IMR-90 (cell line): ENCODE measurements at regions not wholly inside any gene's neighbourhood (a gene's known extent, or its start where the extent isn't known, plus 50 kb on each side); places are given as distances from the start of the nearest gene placed in this dataset.

Experiments
- ATAC-seq: fragments of 200-7000 bp; cut with Tn5 transposase; 2 replicates; pipeline ENCODE4 v1.9.1; 2020; ENCODE audit warnings: low read depth, mild to moderate bottlenecking, moderate library complexity
- BruUV-seq: library from RNA; stranded (reverse); fragments of 400-500 nt; replicated peaks from 2 replicates; lab custom pipeline; 2021; lab: Mats Ljungman, UMichigan
- CTCF ChIA-PET: fragments of 300-600 bp; formaldehyde crosslinking; extraction: SDS; loops from one replicate; lab custom pipeline; 2021; ENCODE audit warnings: antibody characterized with exemption; lab: Yijun Ruan, JAX
- POLR2A ChIA-PET: fragments of 300-600 bp; sonication (Branson Sonifier 250); formaldehyde crosslinking; loops from one replicate; lab custom pipeline; 2022; ENCODE audit warnings: antibody characterized with exemption; ENCODE audit not compliant: unreplicated experiment; lab: Charles Lee
- DNase-seq: peaks from one replicate; pipeline ENCODE4 v3.0.0; 2013
- H2AFZ ChIP-seq: replicated peaks from 2 replicates; pipeline ENCODE3; 2013; ENCODE audit warnings: low read length, mild to moderate bottlenecking; ENCODE audit not compliant: poor library complexity
- H2AK5ac ChIP-seq: 2 replicates; pipeline ENCODE4 v1.6.1; 2013; ENCODE audit warnings: low read depth, low read length, inconsistent platforms
- H2AK9ac ChIP-seq: replicated peaks from 2 replicates; pipeline ENCODE3; 2013; ENCODE audit warnings: mild to moderate bottlenecking, low read depth, low read length, moderate library complexity; ENCODE audit not compliant: poor library complexity
- H2BK120ac ChIP-seq: 2 replicates; pipeline ENCODE4 v1.6.1; 2013; ENCODE audit warnings: low read depth, low read length, inconsistent platforms
- H2BK15ac ChIP-seq: 3 replicates; pipeline ENCODE4 v1.6.1; 2013; ENCODE audit warnings: low read depth, low read length, inconsistent platforms
- H2BK20ac ChIP-seq: 2 replicates; pipeline ENCODE4 v1.6.1; 2013; ENCODE audit warnings: low read depth, mild to moderate bottlenecking, inconsistent platforms, low read length, moderate library complexity
- H2BK5ac ChIP-seq: 2 replicates; pipeline ENCODE4 v1.6.1; 2013; ENCODE audit warnings: mild to moderate bottlenecking, low read depth, low read length, inconsistent platforms; ENCODE audit not compliant: poor library complexity, severe bottlenecking
- H3K14ac ChIP-seq: replicated peaks from 2 replicates; pipeline ENCODE4 v1.6.1; 2013; ENCODE audit warnings: low read depth, low read length, inconsistent platforms
- H3K18ac ChIP-seq: 2 replicates; pipeline ENCODE4 v1.6.1; 2013; ENCODE audit warnings: low read depth, low read length, control low read depth
- H3K23ac ChIP-seq: 2 replicates; pipeline ENCODE4 v1.6.1; 2013; ENCODE audit warnings: low read depth, low read length, inconsistent platforms
- H3K27ac ChIP-seq: 2 replicates; pipeline ENCODE4 v1.5.1; 2013; ENCODE audit warnings: mild to moderate bottlenecking, control low read depth, low read length; ENCODE audit not compliant: insufficient read depth
- H3K27me3 ChIP-seq: 2 replicates; pipeline ENCODE4 v1.6.1; 2013; ENCODE audit warnings: low read length; ENCODE audit not compliant: control insufficient read depth, insufficient read depth
- H3K36me3 ChIP-seq: 2 replicates; pipeline ENCODE4 v1.6.1; 2013; ENCODE audit warnings: low read length, mixed read lengths; ENCODE audit not compliant: control insufficient read depth, insufficient read depth
- H3K4ac ChIP-seq: 2 replicates; pipeline ENCODE4 v1.6.1; 2013; ENCODE audit warnings: low read depth, low read length, inconsistent platforms
- H3K4me1 ChIP-seq: 2 replicates; pipeline ENCODE4 v1.6.1; 2013; ENCODE audit warnings: low read length, mixed read lengths; ENCODE audit not compliant: control insufficient read depth, insufficient read depth
- H3K4me2 ChIP-seq: 2 replicates; pipeline ENCODE4 v1.6.1; 2013; ENCODE audit warnings: low read depth, mild to moderate bottlenecking, control low read depth, low read length, moderate library complexity
- H3K4me3 ChIP-seq: 2 replicates; pipeline ENCODE4 v1.5.1; 2013; ENCODE audit warnings: low read depth, mild to moderate bottlenecking, control low read depth, low read length, moderate library complexity; ENCODE audit not compliant: insufficient read depth
- H3K56ac ChIP-seq: 2 replicates; pipeline ENCODE4 v1.6.1; 2013; ENCODE audit warnings: low read length, inconsistent platforms; ENCODE audit not compliant: insufficient read depth; ENCODE audit errors: extremely low read depth
- H3K79me1 ChIP-seq, 2 experiments: 2 replicates each; pipeline ENCODE4 v1.6.1; 2013; ENCODE audit warnings: low read length in 2 of 2, inconsistent platforms in 1 of 2, low read depth in 1 of 2
- H3K9ac ChIP-seq: 2 replicates; pipeline ENCODE4 v1.6.1; 2013; ENCODE audit warnings: low read depth, low read length, control low read depth
- H3K9me1 ChIP-seq: 2 replicates; pipeline ENCODE4 v1.6.1; 2013; ENCODE audit warnings: low read length, inconsistent platforms; ENCODE audit not compliant: insufficient read depth
- H3K9me3 ChIP-seq: 2 replicates; pipeline ENCODE4 v1.6.1; 2013; ENCODE audit warnings: low read length; ENCODE audit not compliant: control insufficient read depth, insufficient read depth
- H4K20me1 ChIP-seq: 2 replicates; pipeline ENCODE4 v1.6.1; 2013; ENCODE audit warnings: low read length, inconsistent platforms; ENCODE audit not compliant: insufficient read depth
- H4K5ac ChIP-seq: 2 replicates; pipeline ENCODE4 v1.6.1; 2013; ENCODE audit warnings: mild to moderate bottlenecking, low read depth, low read length, control low read depth
- H4K8ac ChIP-seq, 2 experiments: 2 replicates each; pipeline ENCODE4 v1.6.1; 2013; ENCODE audit warnings: low read depth in 2 of 2, low read length in 2 of 2, control low read depth in 1 of 2, inconsistent platforms in 1 of 2
- H4K91ac ChIP-seq: 2 replicates; pipeline ENCODE4 v1.6.1; 2013; ENCODE audit warnings: low read depth, low read length, inconsistent platforms; ENCODE audit not compliant: insufficient read depth
- CHD1 ChIP-seq: IDR thresholded peaks from 2 replicates; pipeline ENCODE4 v1.6.1; 2012; ENCODE audit warnings: low read depth, low read length, improper control_type of control experiment
- FOS ChIP-seq: fragments of 150-350 bp; IDR thresholded peaks from 2 replicates; pipeline ENCODE4 v1.6.1; 2016; ENCODE audit warnings: low read depth, low read length
- MAZ ChIP-seq: IDR thresholded peaks from 2 replicates; pipeline ENCODE4 v1.6.1; 2012; ENCODE audit warnings: low read depth, mild to moderate bottlenecking, low read length, improper control_type of control experiment, moderate library complexity, borderline replicate concordance
- NFE2L2 ChIP-seq: fragments of 150-350 bp; IDR thresholded peaks from 2 replicates; pipeline ENCODE4 v1.6.1; 2016; ENCODE audit warnings: low read depth, mild to moderate bottlenecking, low read length
- POLR2A ChIP-seq: IDR thresholded peaks from 2 replicates; pipeline ENCODE4 v1.6.1; 2012; ENCODE audit warnings: mild to moderate bottlenecking, low read depth, low read length
- RAD21 ChIP-seq: IDR thresholded peaks from 2 replicates; pipeline ENCODE4 v1.6.1; 2012; ENCODE audit warnings: low read length, improper control_type of control experiment
- RFX5 ChIP-seq: IDR thresholded peaks from 2 replicates; pipeline ENCODE4 v1.8.0; 2012; ENCODE audit warnings: low read depth, mild to moderate bottlenecking, low read length, moderate library complexity
- WGBS, 2 experiments: methylation state at CpG; one replicate each; pipeline versions ENCODE4 v1.1.5 to v1.1.7; 2013; ENCODE audit warnings: missing lambda C conversion rate in 2 of 2; ENCODE audit not compliant: insufficient read length in 1 of 2; ENCODE audit errors: extremely low coverage in 2 of 2; 5-methylcytosine and 5-hydroxymethylcytosine counted together
- dilution Hi-C: fragments of 300-500 bp; cut with HindIII; formaldehyde crosslinking; loops from one replicate; pipeline ENCODE4 v1.14.3; 2018; ENCODE audit warnings: low sequenced_read_pairs; ENCODE audit not compliant: unreplicated experiment
- in situ Hi-C: fragments of 300-500 bp; cut with MboI; formaldehyde crosslinking; loops from 3 replicates; pipeline ENCODE4 v1.14.3; 2019; ENCODE audit warnings: low sequenced_read_pairs, inconsistent platforms, mixed read lengths
- intact Hi-C: fragments of 100-400 bp; cut with micrococcal nuclease; formaldehyde crosslinking; loops from 2 replicates; pipeline ENCODE4 v1.10.0; 2022

GRCh38 chr12:76687981-76688380 lies 75.9 kb upstream of the ZDHHC17 start:
- TF ChIP-seq MAZ (no peak), NFE2L2 (no peak), FOS (no peak), RFX5 (no peak), RAD21 (no peak), POLR2A (no peak), CHD1 (no peak)
- peak overlapping the region in 1 of 2 experiments; percentile 59; a peak in 2 of 4 replicates for H4K8ac ChIP-seq
- H3K4me2 ChIP-seq = peak overlapping the region; percentile 65; the same call in 1 of the 2 replicates
- BruUV-seq = no TSS peak
- peak; percentile 51 for DNase-seq
- dilution Hi-C loops (no loop called here), intact Hi-C loops (loop anchor here (5.0 kb wide), 1 partner anchor 324 kb away; no protein-coding TSS in a partner anchor), in situ Hi-C loops (no loop called here)
- H2BK20ac ChIP-seq = peak overlapping the region; percentile 71
- peak overlapping the region; percentile 59; the same call in 1 of the 2 replicates for H3K9ac ChIP-seq
- no peaks in the 10 kb centered on the region for H4K20me1 ChIP-seq
- ChIA-PET POLR2A (no interaction called here), CTCF (interaction anchor here (1.0 kb wide), 1 partner anchor 35 kb away, joined by 3 read pairs; no protein-coding TSS in a partner anchor)
- H2BK15ac ChIP-seq = no peak overlapping the region
- H2AK9ac ChIP-seq = no peak overlapping the region
- no peak overlapping the region for H2AFZ ChIP-seq
- peak overlapping the region; percentile 18; the same call in 1 of the 2 replicates for H3K4ac ChIP-seq
- 0 out of 2 replicates have a peak overlapping the region, but pooled peaks have one; percentile 14 for H4K91ac ChIP-seq
- no peaks in the 10 kb centered on the region for H3K36me3 ChIP-seq
- H3K27ac ChIP-seq = no peak overlapping the region
- H2BK120ac ChIP-seq = peak overlapping the region; percentile 64
- peak overlapping the region; percentile 54; the same call in 1 of the 2 replicates for H3K23ac ChIP-seq
- WGBS, 2 experiments = no CpG with 5 or more reads among the region's 3 CpGs
- H3K79me1 ChIP-seq = no peaks in the 10 kb centered on the region
- H3K9me1 ChIP-seq = peaks cover 6% of the 10 kb centered on the region
- H2BK5ac ChIP-seq = peak overlapping the region; percentile 41
- peak; percentile 40; the same call in 1 of the 2 replicates for ATAC-seq
- no peak overlapping the region for H2AK5ac ChIP-seq
- H4K5ac ChIP-seq = peak overlapping the region; percentile 87; the same call in 1 of the 2 replicates
- no peak overlapping the region for H3K14ac ChIP-seq
- H3K4me1 ChIP-seq = peaks cover 10% of the 10 kb centered on the region
- H3K18ac ChIP-seq = peak overlapping the region; percentile 77; the same call in 1 of the 2 replicates
- H3K9me3 ChIP-seq = no peaks in the 10 kb centered on the region
- H3K4me3 ChIP-seq = no peak overlapping the region
- H3K27me3 ChIP-seq = no peaks in the 10 kb centered on the region
- no peak overlapping the region for H3K56ac ChIP-seq
